Retinal pigment epithelial cell (primary cell): ENCODE measurements at regions not wholly inside any gene's neighbourhood (a gene's known extent, or its start where the extent isn't known, plus 50 kb on each side); places are given as distances from the start of the nearest gene placed in this dataset.

Source experiments
- DNase-seq: peaks from one replicate; pipeline ENCODE4 v3.0.0-alpha.2; 2010; ENCODE audit warnings: low read depth
- H3K4me3 ChIP-seq: 2 replicates; pipeline ENCODE4 v1.5.1; 2011; ENCODE audit warnings: mild to moderate bottlenecking, low read length, control low read depth, moderate library complexity
- CTCF ChIP-seq: conservative IDR thresholded peaks from 2 replicates; pipeline ENCODE4 v1.5.1; 2011; ENCODE audit warnings: low read depth, low read length, control low read depth, inconsistent platforms

- DNase-seq = no peak
- TF ChIP-seq CTCF = no peak
- H3K4me3 ChIP-seq = no peak overlapping the region
These were observed 65.0 kb upstream of the SLC22A15 start for GRCh38 chr1:115911294-115911693.

- DNase-seq = no peak
- no peak for TF ChIP-seq CTCF
- H3K4me3 ChIP-seq = no peak overlapping the region
These were observed 64.2 kb upstream of the SLC22A15 start for GRCh38 chr1:115912116-115912515.

DNA sequence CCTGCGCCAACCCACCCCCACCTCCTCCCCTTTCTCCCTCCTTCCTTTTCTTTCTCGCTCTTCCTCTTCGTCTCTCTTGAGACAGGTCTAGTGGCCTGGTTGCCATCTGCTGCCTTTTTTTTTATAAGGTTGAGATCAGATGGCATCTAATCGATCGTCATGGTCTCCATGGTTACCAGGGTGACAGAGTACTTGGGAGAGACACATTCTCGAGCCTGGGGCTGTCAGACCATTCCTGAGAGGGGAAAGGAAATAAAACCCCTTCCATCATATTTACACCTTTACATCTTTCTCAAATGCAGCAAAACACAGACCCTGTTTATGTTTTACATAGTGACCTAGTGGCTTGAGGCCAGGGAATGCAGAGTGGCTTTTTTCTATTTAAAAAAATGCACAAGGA, 53.5 kb upstream of the SLC22A15 start:
- DNase-seq = no peak
- no peak overlapping the region for H3K4me3 ChIP-seq
- TF ChIP-seq CTCF = no peak

DNA sequence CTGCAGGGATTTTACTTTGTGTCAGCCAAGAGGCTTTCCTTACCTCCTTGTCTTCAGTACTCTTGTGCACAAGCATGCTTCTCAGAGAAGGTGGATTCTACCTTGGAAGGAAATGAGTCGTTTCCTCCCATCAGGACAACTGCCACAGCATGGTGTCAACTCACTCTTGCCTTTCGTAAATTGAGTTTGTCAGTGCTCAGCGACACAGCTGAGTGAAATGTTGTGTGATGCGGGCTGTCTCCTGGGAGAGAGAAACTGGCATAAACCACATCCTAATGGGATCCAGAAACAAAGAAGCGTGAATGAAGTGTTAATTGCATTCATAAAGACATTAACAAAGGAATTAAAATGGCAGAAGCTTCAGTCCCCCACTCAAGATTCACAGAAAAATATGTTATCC, 51.5 kb upstream of the SLC22A15 start:
- DNase-seq = no peak
- no peak overlapping the region for H3K4me3 ChIP-seq
- no peak for TF ChIP-seq CTCF

DNA sequence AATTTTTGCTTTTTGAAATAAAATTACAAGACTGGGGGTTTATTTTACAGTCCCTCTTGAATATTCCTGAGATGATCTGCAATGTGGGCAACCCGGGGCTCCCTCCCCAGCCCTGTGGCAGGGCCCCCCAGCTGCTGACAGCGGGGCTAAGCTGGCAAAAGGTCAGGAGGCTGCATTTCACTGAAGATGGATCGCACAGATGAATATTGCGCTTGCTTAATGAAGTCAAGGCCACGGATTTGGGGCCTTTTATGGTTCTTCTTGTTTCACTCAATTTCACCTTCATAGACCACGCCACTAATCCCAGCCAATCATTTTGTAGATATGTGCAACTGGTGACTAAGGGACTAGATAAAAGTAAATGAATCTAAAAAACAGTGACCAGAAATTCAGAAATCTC, 50.8 kb upstream of the SLC22A15 start:
- H3K4me3 ChIP-seq = no peak overlapping the region
- no peak for TF ChIP-seq CTCF

More for the DNA sequence above, 50.8 kb upstream of the SLC22A15 start:
- no peak for DNase-seq
